ENCODE measurements at regions not wholly inside any gene's neighbourhood (a gene's known extent, or its start where the extent isn't known, plus 50 kb on each side); places are given as distances from the start of the nearest gene placed in this dataset.

DNA sequence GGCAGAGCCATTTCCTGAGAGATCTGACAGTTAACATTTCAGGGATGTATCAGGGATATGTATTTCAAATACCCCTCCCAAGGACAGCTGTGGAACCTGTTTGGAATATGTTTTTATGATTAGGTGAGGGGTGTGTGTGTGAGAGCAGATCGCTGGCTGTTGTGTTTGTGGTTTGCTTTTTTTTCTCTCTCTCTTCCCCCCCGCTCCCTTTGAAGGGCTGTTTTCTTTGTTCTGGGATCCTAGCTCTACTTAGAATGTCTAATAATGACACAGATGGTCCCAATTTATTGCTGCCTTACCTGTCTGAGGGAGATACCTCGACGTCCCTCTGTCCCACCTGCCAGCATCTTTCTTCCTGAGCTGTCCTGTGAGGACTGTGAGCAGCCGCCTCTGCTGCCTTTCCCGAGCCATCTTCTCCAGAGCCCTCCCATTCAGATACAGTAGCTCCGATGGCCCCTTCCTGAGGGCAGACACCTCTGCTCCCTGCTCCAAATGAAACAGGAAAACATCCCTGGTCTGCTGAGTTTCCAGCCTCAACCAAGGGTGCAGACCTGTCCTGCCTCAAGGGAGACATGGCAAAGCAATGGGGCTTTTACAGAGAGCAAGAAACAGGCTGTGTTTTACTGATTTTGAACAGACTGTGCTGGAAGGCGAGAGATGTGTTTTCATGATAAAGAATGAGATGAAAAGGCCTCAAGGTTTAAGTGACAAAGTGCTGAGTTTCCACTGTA lies 138.0 kb upstream of the TNR start:
- DNase-seq = no peak
- H3K9me3 Mint-ChIP-seq = no peaks in the 10 kb centered on the region
- no peak overlapping the region for H3K4me3 Mint-ChIP-seq
- no peak overlapping the region for H3K4me3 ChIP-seq (ENCODE audit: low read length)
- peaks cover 30% of the 10 kb centered on the region for H3K4me1 Mint-ChIP-seq
- H3K27me3 ChIP-seq (ENCODE audit: control insufficient read depth, insufficient read depth, low read length, poor library complexity, severe bottlenecking) = no peaks in the 10 kb centered on the region
- H3K27ac ChIP-seq (ENCODE audit: low read depth, low read length) = no peak overlapping the region
- H3K27me3 Mint-ChIP-seq (ENCODE audit: insufficient read depth) = peaks cover 17% of the 10 kb centered on the region
- H3K36me3 Mint-ChIP-seq (ENCODE audit: low read depth) = no peaks in the 10 kb centered on the region
- 71 to 79% methylated on average over 3 to 8 of the region's 8 CpGs for WGBS, 2 experiments (ENCODE audit: insufficient coverage in 1 of 2, insufficient read length in 1 of 2)
- no peaks in the 10 kb centered on the region for H3K36me3 ChIP-seq (ENCODE audit: control insufficient read depth, insufficient read depth, low read length)
- H3K9ac ChIP-seq (ENCODE audit: extremely low read depth, low read length, poor library complexity, severe bottlenecking) = no peak overlapping the region
- no peak overlapping the region for H3K27ac Mint-ChIP-seq
- no peaks in the 10 kb centered on the region for H3K9me3 ChIP-seq (ENCODE audit: control insufficient read depth, low read length)
- peaks cover 20% of the 10 kb centered on the region for H3K4me1 ChIP-seq (ENCODE audit: control insufficient read depth, insufficient read depth, low read length)
- TF ChIP-seq, protein P1, sequence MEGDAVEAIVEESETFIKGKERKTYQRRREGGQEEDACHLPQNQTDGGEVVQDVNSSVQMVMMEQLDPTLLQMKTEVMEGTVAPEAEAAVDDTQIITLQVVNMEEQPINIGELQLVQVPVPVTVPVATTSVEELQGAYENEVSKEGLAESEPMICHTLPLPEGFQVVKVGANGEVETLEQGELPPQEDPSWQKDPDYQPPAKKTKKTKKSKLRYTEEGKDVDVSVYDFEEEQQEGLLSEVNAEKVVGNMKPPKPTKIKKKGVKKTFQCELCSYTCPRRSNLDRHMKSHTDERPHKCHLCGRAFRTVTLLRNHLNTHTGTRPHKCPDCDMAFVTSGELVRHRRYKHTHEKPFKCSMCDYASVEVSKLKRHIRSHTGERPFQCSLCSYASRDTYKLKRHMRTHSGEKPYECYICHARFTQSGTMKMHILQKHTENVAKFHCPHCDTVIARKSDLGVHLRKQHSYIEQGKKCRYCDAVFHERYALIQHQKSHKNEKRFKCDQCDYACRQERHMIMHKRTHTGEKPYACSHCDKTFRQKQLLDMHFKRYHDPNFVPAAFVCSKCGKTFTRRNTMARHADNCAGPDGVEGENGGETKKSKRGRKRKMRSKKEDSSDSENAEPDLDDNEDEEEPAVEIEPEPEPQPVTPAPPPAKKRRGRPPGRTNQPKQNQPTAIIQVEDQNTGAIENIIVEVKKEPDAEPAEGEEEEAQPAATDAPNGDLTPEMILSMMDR (conservative IDR thresholded peaks at IDR 0.05) = no peak

DNA sequence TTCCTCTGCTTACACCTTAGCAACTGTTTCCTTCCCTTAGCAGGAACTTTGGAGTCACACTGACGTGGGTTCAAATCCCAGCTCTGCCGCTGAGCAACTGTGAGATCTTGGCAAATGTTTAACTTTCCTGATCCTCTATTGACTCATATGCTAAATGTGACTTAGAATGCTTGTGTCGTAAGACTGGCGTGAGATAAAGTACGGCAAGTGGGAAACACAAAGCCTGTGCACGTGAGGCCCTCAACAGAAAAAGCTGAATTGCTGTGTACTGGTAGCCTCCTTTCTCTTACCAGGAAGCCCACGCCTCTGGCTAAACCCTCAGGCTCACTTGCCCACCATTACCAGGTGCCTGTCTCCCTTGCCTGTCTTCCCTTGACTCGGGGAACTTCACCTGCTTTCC lies 135.4 kb upstream of the TNR start:
- Histone ChIP-seq H3K36me3 (ENCODE audit: control insufficient read depth, insufficient read depth, low read length) (no peaks in the 10 kb centered on the region), H3K9me3 (ENCODE audit: control insufficient read depth, low read length) (no peaks in the 10 kb centered on the region), H3K4me1 (ENCODE audit: control insufficient read depth, insufficient read depth, low read length) (peaks cover 8% of the 10 kb centered on the region), H3K4me3 (ENCODE audit: low read length) (no peak overlapping the region), H3K9ac (ENCODE audit: extremely low read depth, low read length, poor library complexity, severe bottlenecking) (no peak overlapping the region), H3K27ac (ENCODE audit: low read depth, low read length) (no peak overlapping the region), H3K27me3 (ENCODE audit: control insufficient read depth, insufficient read depth, low read length, poor library complexity, severe bottlenecking) (no peaks in the 10 kb centered on the region)
- Mint-ChIP-seq H3K4me3 (no peak overlapping the region), H3K4me1 (peaks cover 24% of the 10 kb centered on the region), H3K36me3 (ENCODE audit: low read depth) (no peaks in the 10 kb centered on the region), H3K9me3 (no peaks in the 10 kb centered on the region), H3K27me3 (ENCODE audit: insufficient read depth) (peaks cover 16% of the 10 kb centered on the region), H3K27ac (no peak overlapping the region)
- TF ChIP-seq, protein P1 (conservative IDR thresholded peaks at IDR 0.05) = no peak
- no peak for DNase-seq
- 80 to 81% methylated on average over 7 to 8 of the region's 8 CpGs for WGBS, 2 experiments (ENCODE audit: insufficient coverage in 1 of 2, insufficient read length in 1 of 2)

DNA sequence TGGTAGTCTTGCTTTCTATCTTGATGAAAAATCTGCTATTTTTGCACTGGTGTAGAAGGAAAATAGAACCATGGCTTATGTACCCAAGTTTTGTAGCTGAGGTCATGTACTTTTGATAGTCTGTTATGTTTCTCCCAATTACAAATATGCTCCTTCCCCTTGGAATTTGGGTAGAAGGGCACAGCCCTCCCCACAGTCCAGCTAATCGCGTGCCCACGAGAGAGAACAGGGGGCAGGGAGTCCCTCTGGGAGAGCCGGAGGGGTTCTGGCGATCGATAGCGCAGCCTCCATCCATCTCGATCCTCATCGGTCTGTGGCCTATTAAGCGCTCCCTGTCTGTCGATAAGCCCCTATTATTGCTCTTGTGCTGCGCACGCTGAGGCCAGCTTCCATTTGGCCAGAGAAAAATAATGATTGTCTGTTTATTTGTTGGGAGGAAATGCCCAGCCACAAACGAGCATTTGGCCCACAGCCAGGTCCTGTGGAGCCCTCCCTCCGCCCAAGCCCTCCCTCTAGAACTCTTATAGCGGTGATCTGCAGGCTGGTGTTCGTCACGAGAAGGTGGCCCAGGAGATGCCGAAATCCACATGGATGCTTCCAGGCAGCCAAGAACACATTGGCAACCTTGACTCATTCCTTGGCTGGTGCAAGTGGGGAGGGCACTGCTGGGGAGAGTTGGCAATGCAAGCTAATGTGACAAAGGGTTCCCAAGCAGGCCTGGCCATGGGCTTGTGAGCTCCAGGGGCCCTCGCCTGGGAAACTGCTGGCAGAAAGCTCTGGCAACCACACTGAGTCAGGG lies 134.7 kb upstream of the TNR start:
- peaks cover 11% of the 10 kb centered on the region for H3K27me3 Mint-ChIP-seq (ENCODE audit: insufficient read depth)
- no peak overlapping the region for H3K27ac ChIP-seq (ENCODE audit: low read depth, low read length)
- H3K27me3 ChIP-seq (ENCODE audit: control insufficient read depth, insufficient read depth, low read length, poor library complexity, severe bottlenecking) = no peaks in the 10 kb centered on the region
- WGBS, 2 experiments (ENCODE audit: insufficient coverage in 1 of 2, insufficient read length in 1 of 2) = 96 to 100% methylated on average over 1 to 20 of the region's 20 CpGs
- TF ChIP-seq, protein P1 (conservative IDR thresholded peaks at IDR 0.05) = no peak
- H3K27ac Mint-ChIP-seq = no peak overlapping the region
- no peak overlapping the region for H3K4me3 ChIP-seq (ENCODE audit: low read length)
- H3K9me3 ChIP-seq (ENCODE audit: control insufficient read depth, low read length) = no peaks in the 10 kb centered on the region
- no peak overlapping the region for H3K4me3 Mint-ChIP-seq
- H3K36me3 ChIP-seq (ENCODE audit: control insufficient read depth, insufficient read depth, low read length) = no peaks in the 10 kb centered on the region
- no peak for DNase-seq
- no peak overlapping the region for H3K9ac ChIP-seq (ENCODE audit: extremely low read depth, low read length, poor library complexity, severe bottlenecking)
- H3K9me3 Mint-ChIP-seq = no peaks in the 10 kb centered on the region
- peaks cover 31% of the 10 kb centered on the region for H3K4me1 Mint-ChIP-seq
- no peaks in the 10 kb centered on the region for H3K36me3 Mint-ChIP-seq (ENCODE audit: low read depth)
- H3K4me1 ChIP-seq (ENCODE audit: control insufficient read depth, insufficient read depth, low read length) = peaks cover 13% of the 10 kb centered on the region

All from endodermal cell (in vitro differentiated cells).